ENCODE measurements at regions not wholly inside any gene's neighbourhood (a gene's known extent, or its start where the extent isn't known, plus 50 kb on each side); places are given as distances from the start of the nearest gene placed in this dataset.
"Not testable (repeated sequence)": the region's sequence is repeated elsewhere in the genome, so short reads cannot be mapped to it uniquely, and the experiment has no call there.

DNA sequence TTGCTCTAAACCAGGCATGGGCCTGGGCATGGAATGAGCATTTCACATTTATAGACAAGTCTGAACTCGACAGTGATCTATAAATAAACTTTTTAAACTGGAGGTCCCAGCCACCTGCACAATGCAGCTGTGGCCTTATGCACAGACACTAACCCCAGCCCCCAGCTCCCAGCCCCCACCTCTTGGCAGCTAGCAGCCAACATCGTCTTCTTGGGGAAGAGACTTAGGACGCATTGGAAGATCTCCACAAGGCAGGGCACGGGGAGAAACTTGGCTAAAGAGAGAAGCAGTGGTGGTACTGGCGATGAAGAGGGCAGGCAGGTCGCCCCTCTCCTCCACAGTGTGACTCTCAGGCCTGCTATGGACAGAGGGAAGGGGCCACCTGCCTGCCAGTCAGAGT is 213.2 kb downstream of the ANAPC1 start:
- in situ Hi-C loops (cut with HindIII; ENCODE audit: low sequenced_read_pairs), result no loop called here
- no peak for DNase-seq (ENCODE audit: low spot score)

DNA sequence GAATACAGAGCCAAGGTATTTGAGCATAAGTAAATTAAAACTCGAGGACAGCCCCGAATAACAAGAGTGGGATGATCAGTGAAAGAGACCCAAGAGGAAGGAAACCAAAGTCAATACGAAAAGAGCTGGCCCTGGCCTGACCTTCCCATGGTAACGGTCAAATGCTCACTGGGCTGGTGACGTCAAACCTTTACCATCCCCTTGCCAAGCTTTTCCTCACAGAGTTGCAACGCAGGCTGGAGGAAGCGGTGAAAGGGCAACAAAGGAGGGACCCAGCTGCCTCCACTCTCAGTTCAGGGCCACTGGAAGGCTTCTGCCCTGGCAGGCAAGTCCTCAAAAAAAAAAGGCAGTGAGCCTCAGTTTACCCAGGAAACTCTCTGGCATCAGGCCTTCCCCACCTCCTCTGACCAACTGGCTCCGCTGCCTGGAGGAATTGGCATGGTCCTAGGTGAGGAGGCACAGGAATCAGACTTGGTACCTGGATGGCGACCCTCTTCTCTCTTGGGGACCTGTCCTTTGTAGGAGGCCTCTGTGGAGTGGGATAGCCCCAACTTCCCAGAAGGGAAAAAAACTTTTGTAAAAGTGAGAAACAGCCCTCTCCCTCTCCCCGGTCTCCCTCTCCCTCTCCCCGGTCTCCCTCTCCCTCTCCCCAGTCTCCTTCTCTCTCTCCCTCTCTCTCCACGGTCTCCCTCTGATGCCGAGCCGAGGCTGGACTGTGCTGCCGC is 212.4 kb downstream of the ANAPC1 start:
- in situ Hi-C loops (cut with HindIII; ENCODE audit: low sequenced_read_pairs), result no loop called here
- no peak for DNase-seq (ENCODE audit: low spot score)

GRCh38 chr2:111672641-111673040 is 211.4 kb downstream of the ANAPC1 start:
- DNase-seq (ENCODE audit: low spot score); in situ Hi-C loops (cut with HindIII; ENCODE audit: low sequenced_read_pairs): not testable (repeated sequence)

- no peak for DNase-seq (ENCODE audit: low spot score)
- in situ Hi-C loops (cut with HindIII; ENCODE audit: low sequenced_read_pairs), result no loop called here
These were observed 210.5 kb downstream of the ANAPC1 start for GRCh38 chr2:111673526-111673925.

GRCh38 chr2:111675419-111676194 is 208.4 kb downstream of the ANAPC1 start:
- in situ Hi-C loops (cut with HindIII; ENCODE audit: low sequenced_read_pairs), result no loop called here
- DNase-seq (ENCODE audit: low spot score), result no peak

DNA sequence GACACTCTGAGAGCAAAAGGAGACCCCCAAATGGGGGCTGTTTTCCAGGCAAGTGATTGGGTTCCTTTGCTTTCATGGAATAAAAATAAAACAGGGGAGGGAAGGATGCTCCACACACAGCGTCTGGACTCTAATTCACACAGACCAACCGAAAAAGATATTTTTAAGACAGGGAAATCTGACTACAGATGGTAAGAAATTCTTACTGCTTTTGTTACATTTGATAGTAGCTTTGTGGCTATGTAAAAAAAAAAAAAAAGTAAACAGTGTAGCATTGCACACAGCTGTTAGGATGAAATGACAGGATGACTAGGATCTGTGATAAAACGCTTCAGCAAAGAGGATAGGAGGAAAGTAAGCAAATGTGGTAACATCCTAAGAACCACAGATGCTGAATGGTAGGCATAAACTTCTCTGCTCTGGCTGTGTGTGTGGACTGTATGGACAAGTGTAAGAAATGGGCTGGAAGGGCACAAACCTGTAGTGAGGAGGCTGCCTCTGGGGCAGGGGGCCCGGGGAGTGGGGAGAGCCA is 207.6 kb downstream of the ANAPC1 start:
- DNase-seq (ENCODE audit: low spot score), result no peak
- in situ Hi-C loops (cut with HindIII; ENCODE audit: low sequenced_read_pairs), result no loop called here

DNA sequence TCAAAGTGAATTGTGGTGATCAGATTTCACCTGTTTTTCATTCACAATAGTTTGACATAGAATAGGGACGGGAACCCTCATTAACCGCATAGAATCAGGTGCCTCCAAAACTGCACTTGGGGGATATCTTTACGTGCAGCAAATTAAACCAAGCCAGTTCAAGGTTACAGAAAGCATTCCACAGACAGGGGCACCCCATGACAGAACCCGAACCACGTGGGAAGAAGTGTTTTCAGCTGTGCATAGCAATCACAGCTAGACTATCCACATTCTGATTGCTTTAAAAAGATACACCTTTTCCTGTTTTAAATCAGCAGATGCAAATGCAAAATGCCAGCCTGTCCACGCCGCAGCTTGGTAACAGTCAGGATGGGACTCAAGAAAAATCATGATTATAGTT is 205.8 kb downstream of the ANAPC1 start:
- in situ Hi-C loops (cut with HindIII; ENCODE audit: low sequenced_read_pairs), result no loop called here

DNA sequence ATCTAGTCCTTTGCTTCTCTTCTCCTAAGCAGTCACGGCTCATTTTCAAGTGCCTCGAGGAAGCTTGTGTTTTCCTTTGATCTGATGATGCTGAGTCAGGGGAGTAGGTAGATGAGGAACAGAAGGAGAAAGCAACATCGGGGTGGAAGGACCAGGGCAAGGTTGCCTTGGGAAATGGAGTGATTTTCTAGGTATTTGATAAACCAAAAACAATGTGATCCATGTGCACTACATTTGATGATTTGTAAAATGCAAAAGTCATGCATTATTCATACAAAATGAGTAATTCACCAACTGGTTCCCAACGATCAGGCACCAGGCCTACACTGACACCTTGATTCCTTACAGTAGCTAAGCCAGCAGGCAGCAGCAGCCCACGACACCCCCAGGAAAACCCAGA is 205.3 kb downstream of the ANAPC1 start:
- DNase-seq (ENCODE audit: low spot score), result no peak
- in situ Hi-C loops (cut with HindIII; ENCODE audit: low sequenced_read_pairs), result no loop called here

More for the DNA sequence above, 205.8 kb downstream of the ANAPC1 start:
- DNase-seq (ENCODE audit: low spot score), result no peak

DNA sequence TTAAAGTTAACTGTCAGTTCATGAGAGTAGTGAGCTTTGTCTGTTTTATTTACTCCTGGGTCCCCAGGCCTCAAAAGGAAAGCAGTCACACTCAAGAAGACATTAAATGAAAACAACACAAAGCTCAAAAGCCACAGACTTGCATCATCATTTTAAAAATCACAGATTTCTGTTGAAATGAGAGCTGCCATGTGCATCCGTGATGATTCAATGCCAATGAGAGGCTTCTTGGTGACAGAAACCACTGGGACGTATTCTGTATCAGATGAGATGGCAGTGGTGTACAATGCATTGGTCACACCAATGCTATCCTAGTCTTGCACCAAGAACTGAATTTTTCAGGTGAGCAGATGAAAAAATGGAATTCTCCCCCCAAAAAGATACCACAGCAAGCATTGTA is 204.8 kb downstream of the ANAPC1 start:
- in situ Hi-C loops (cut with HindIII; ENCODE audit: low sequenced_read_pairs), result no loop called here
- DNase-seq (ENCODE audit: low spot score), result no peak

DNA sequence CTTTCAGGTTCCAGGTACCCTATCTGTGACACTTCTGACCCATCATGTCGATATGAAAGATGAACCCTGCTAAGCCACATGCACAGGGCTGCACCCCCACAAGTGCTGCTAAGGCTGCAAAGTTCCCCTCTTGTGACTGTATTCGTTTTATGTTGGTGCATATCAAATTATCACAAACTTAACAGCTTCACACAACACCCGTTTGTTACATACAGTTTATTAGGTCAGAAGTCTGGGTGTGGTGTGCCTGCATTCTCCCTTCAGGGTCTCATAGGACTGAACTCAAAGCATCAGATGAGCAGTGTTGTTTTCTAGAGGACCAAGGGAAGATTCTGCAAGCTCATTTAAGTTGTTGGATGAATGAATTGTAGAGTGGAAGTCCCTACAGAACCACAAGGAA is 199.4 kb downstream of the ANAPC1 start:
- in situ Hi-C loops (cut with HindIII; ENCODE audit: low sequenced_read_pairs), result no loop called here
- no peak for DNase-seq (ENCODE audit: low spot score)

DNA sequence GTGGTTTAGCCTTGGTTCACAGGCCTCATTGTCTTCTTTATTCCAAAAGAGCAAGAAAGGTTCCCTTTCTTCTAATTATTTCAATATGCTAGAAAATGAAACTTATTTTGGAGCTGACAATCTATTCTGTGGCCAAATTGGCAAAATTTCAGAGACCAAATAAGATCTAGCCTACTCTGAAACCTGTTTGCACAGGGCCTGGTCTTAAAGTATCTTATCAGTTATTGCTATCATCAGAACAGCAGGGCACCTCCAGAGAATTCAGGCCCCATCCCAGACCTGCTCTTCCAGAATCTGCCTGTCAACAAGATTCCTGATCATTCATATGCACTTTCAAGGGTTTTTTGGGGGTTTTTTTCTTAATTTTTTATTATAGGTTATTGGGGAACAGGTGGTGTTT is 198.7 kb downstream of the ANAPC1 start:
- in situ Hi-C loops (cut with HindIII; ENCODE audit: low sequenced_read_pairs), result no loop called here
- no peak for DNase-seq (ENCODE audit: low spot score)

DNA sequence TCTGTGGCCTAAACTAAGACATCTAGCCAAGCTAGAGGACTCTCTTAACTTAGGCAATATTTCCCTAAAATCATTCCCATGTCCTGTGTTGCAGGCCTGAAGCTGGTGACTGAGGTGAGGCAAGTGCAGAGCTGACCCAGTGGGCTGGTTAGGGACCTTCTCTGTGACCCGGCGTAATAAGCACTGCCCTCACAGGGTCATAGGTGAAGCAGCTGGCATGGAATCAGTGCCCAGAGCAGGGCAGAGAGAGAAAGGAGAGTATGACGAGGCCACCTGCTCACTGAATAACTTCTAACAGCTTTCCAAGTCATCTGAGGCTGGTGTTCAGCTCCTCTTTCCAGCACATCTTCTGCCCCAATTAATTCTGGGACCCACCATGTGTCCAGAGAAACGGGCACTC is 197.0 kb downstream of the ANAPC1 start:
- DNase-seq (ENCODE audit: low spot score), result no peak
- in situ Hi-C loops (cut with HindIII; ENCODE audit: low sequenced_read_pairs), result no loop called here

DNA sequence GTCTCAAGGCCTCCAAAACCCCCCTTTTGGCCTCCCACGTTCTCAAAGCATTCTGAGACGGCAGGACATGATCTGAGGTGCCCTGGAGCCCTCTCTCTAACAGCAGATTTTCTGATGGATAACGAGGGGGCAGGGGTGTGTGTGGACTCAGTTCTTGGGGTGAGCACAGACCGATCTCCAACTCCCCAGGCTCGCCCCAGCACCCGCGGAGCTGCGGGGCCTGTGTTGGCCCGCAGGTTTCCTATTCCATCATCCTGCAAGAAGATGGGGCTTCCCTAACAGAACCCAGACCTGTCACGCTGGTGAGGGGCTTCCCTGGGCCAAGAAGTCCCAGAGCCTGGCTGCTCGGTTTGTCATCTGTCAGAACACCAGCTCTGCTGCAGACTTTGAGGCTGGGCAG is 196.1 kb downstream of the ANAPC1 start:
- DNase-seq (ENCODE audit: low spot score), result no peak
- in situ Hi-C loops (cut with HindIII; ENCODE audit: low sequenced_read_pairs), result no loop called here

- in situ Hi-C loops (cut with HindIII; ENCODE audit: low sequenced_read_pairs), result no loop called here
- DNase-seq (ENCODE audit: low spot score), result no peak
These were observed 195.5 kb downstream of the ANAPC1 start for GRCh38 chr2:111688482-111688881.

DNA sequence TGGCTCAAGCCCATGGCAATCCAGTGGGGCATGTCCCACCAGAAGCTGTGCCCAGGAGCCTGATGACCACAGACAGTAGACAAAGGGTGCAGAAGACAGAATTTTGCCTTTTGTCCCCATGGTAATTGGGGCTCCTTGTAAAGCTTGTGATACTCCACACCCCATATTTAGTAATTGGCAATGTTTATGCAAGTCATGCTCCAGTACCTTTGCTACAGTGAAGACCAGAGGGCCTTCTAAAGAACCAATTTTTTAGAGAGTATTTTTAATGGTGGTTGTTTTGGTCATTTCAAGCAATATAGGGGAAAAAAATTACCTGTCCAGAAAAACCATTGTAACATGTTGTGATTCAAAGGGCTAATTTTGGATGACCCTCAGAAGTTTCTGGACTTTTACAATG is 194.8 kb downstream of the ANAPC1 start:
- DNase-seq (ENCODE audit: low spot score), result no peak
- in situ Hi-C loops (cut with HindIII; ENCODE audit: low sequenced_read_pairs), result no loop called here

DNA sequence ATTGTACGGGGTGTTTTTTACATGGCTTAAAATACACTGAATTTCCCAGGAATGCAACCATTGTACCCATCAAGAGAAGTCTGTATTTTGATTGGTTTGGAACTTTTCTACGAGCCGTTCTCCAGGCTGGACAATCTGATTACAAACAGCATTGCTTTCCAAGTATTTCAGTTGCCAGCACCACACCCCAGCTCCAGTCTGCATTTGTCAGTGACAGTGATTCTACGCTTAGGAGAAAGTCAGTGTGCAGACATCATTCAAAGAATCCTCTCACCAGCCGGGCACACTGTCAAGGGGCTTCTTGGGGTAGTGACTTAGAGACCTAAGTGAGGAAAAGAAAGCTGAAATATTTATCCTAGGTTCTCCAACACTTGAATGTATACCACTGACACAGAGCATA is 194.1 kb downstream of the ANAPC1 start:
- in situ Hi-C loops (cut with HindIII; ENCODE audit: low sequenced_read_pairs), result no loop called here
- no peak for DNase-seq (ENCODE audit: low spot score)

DNA sequence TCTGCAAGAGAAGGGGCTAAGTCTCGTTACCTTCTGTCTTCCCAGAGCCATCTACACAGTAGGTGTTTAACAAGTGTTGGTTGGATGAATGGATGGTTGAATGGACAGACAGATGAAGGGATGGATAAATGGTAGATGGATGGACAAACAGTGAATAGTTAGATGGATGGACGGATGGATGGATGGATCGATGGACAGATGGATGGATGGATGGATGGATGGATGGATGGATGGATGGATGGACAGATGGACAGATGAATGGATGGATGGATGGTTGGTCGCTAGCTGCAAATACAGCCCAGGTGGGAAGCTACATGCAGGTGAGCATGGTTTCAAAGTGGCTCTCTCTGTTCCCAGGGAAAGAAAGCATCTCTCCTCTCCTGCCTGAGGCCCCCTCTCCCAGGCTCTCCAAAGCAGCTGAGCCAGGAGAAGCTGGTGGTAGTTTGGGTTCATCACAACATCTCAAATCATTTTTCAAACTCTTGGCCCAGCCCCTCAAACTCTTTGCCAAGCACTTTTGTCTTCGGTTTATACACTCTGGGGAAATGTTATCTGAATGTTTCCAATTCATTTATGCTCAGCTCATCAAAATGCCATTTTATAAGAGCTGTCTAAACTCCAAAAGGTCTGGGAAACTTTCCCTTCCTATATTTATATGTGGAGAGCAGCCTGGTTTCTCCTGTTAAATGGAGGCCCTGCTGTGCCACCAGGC is 192.7 kb downstream of the ANAPC1 start:
- in situ Hi-C loops (cut with HindIII; ENCODE audit: low sequenced_read_pairs), result no loop called here
- DNase-seq (ENCODE audit: low spot score), result no peak

- in situ Hi-C loops (cut with HindIII; ENCODE audit: low sequenced_read_pairs), result no loop called here
- no peak for DNase-seq (ENCODE audit: low spot score)
These were observed 191.7 kb downstream of the ANAPC1 start for GRCh38 chr2:111692311-111692710.

DNA sequence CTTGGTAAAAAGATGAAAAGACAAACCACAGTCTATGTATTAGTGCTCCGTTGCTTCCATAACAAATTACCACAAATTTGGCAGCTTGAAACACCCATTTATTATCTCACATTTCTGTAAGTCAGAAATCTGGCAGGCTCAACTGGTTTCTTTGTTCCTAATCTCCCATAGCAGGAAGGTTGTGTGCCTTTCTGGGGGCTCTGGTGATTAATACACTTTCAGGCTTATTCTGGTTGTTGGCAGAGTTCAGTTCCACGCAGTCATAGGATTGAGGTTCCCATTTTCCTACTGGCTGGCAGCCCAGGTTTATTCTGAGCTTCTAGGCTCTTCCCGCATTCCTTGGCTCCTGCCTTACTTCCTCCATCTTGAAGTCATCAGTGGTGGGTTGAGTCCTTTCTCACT is 189.3 kb downstream of the ANAPC1 start:
- in situ Hi-C loops (cut with HindIII; ENCODE audit: low sequenced_read_pairs), result no loop called here
- no peak for DNase-seq (ENCODE audit: low spot score)

- no peak for DNase-seq (ENCODE audit: low spot score)
- in situ Hi-C loops (cut with HindIII; ENCODE audit: low sequenced_read_pairs), result no loop called here
These were observed 188.5 kb downstream of the ANAPC1 start for GRCh38 chr2:111695441-111696007.

Measured in G401 (cell line).